Neural cell (in vitro differentiated cells): ENCODE measurements at regions not wholly inside any gene's neighbourhood (a gene's known extent, or its start where the extent isn't known, plus 50 kb on each side); places are given as distances from the start of the nearest gene placed in this dataset.

ENCODE experiments used
- H2AFZ ChIP-seq: fragments of 200-600, 300-800 bp; sonication (generic), shearing (Covaris generic); 2 replicates; pipeline ENCODE4 v1.6.0; 2014; ENCODE audit warnings: low read depth, mild to moderate bottlenecking, antibody characterized with exemption, low read length, moderate library complexity
- H3F3A ChIP-seq: fragments of 200-600 bp; shearing (Covaris generic); 2 replicates; pipeline ENCODE4 v1.6.1; 2016; ENCODE audit warnings: mild to moderate bottlenecking, moderate library complexity, mixed read lengths, antibody characterized with exemption, low read length; ENCODE audit not compliant: insufficient read depth, poor library complexity, severe bottlenecking
- H3K27ac ChIP-seq: fragments of 200-600, 300-800 bp; sonication (generic), shearing (Covaris generic); 2 replicates; pipeline ENCODE4 v1.5.1; 2014; ENCODE audit warnings: mild to moderate bottlenecking, low read length, moderate library complexity
- H3K27me3 ChIP-seq: fragments of 300-800, 200-600 bp; sonication (generic), shearing (Covaris generic); 2 replicates; pipeline ENCODE4 v1.6.0; 2014; ENCODE audit warnings: mild to moderate bottlenecking, low read depth, low read length, moderate library complexity; ENCODE audit not compliant: insufficient read depth
- H3K36me3 ChIP-seq: fragments of 300-800, 200-600 bp; sonication (generic), shearing (Covaris generic); 2 replicates; pipeline ENCODE4 v1.5.1; 2014; ENCODE audit warnings: mild to moderate bottlenecking, antibody characterized with exemption, low read length, moderate library complexity; ENCODE audit not compliant: insufficient read depth
- H3K4me2 ChIP-seq: fragments of 300-800, 200-600 bp; sonication (generic), shearing (Covaris generic); 2 replicates; pipeline ENCODE4 v1.6.0; 2014; ENCODE audit warnings: mild to moderate bottlenecking, low read length
- H3K4me3 ChIP-seq: fragments of 300-800, 200-600 bp; sonication (generic), shearing (Covaris generic); 2 replicates; pipeline ENCODE4 v1.5.1; 2014; ENCODE audit warnings: mild to moderate bottlenecking, low read length, moderate library complexity
- H3K79me2 ChIP-seq: fragments of 200-600 bp; shearing (Covaris generic); replicated peaks from 2 replicates; pipeline ENCODE4 v1.6.0; 2014; ENCODE audit warnings: mild to moderate bottlenecking, low read length, moderate library complexity; ENCODE audit not compliant: insufficient read depth
- H3K9ac ChIP-seq: fragments of 300-800, 200-600 bp; sonication (generic), shearing (Covaris generic); 2 replicates; pipeline ENCODE4 v1.6.1; 2016; ENCODE audit warnings: mild to moderate bottlenecking, low read length, mixed read lengths
- H3K9me2 ChIP-seq: fragments of 200-600 bp; shearing (Covaris generic); 2 replicates; pipeline ENCODE4 v1.6.1; 2016; ENCODE audit warnings: mild to moderate bottlenecking, low read length, mixed read lengths; ENCODE audit not compliant: insufficient read depth
- H3K9me3 ChIP-seq: fragments of 200-600, 300-800 bp; sonication (generic), shearing (Covaris generic); 2 replicates; pipeline ENCODE4 v1.6.1; 2016; ENCODE audit warnings: mild to moderate bottlenecking, mixed run types, low read length, moderate library complexity, mixed read lengths
- H4K20me1 ChIP-seq: fragments of 200-600 bp; shearing (Covaris generic); 2 replicates; pipeline ENCODE4 v1.6.1; 2016; ENCODE audit warnings: mild to moderate bottlenecking, mixed run types; ENCODE audit not compliant: insufficient read depth
- CTCF ChIP-seq: fragments of 450-650 bp; IDR thresholded peaks from 2 replicates; pipeline ENCODE4 v1.5.1; 2014; ENCODE audit warnings: antibody characterized with exemption, mild to moderate bottlenecking, moderate library complexity; ENCODE audit not compliant: poor library complexity, severe bottlenecking
- EP300 ChIP-seq: fragments of 450-650 bp; conservative IDR thresholded peaks from 2 replicates; pipeline ENCODE4 v1.6.1; 2014; ENCODE audit warnings: antibody characterized with exemption, mild to moderate bottlenecking, moderate library complexity; ENCODE audit not compliant: poor library complexity, severe bottlenecking
- EZH2 ChIP-seq: fragments of 200-600, 300-800 bp; shearing (Covaris generic), sonication (generic); IDR thresholded peaks from 2 replicates; pipeline ENCODE4 v1.6.1; 2014; ENCODE audit warnings: antibody characterized with exemption, low read length, borderline replicate concordance, mild to moderate bottlenecking; ENCODE audit not compliant: insufficient read depth, poor library complexity, severe bottlenecking
- MXI1 ChIP-seq: fragments of 450-650 bp; conservative IDR thresholded peaks from 2 replicates; pipeline ENCODE4 v1.6.1; 2014; ENCODE audit warnings: antibody characterized with exemption, mild to moderate bottlenecking; ENCODE audit not compliant: poor library complexity, severe bottlenecking
- POLR2AphosphoS5 ChIP-seq: IDR thresholded peaks from 2 replicates; pipeline ENCODE4 v1.6.1; 2012
- RAD21 ChIP-seq: fragments of 450-650 bp; conservative IDR thresholded peaks from 2 replicates; pipeline ENCODE4 v1.6.1; 2014; ENCODE audit warnings: antibody characterized with exemption, mild to moderate bottlenecking, moderate library complexity
- REST ChIP-seq: IDR thresholded peaks from 2 replicates; pipeline ENCODE4 v1.6.1; 2012; ENCODE audit warnings: borderline replicate concordance
- SMC3 ChIP-seq: fragments of 450-650 bp; conservative IDR thresholded peaks from 2 replicates; pipeline ENCODE4 v1.6.1; 2014; ENCODE audit warnings: antibody characterized with exemption, mild to moderate bottlenecking, moderate library complexity; ENCODE audit not compliant: poor library complexity
- TAF1 ChIP-seq: IDR thresholded peaks from 2 replicates; pipeline ENCODE4 v1.6.1; 2012; ENCODE audit warnings: low read depth

DNA sequence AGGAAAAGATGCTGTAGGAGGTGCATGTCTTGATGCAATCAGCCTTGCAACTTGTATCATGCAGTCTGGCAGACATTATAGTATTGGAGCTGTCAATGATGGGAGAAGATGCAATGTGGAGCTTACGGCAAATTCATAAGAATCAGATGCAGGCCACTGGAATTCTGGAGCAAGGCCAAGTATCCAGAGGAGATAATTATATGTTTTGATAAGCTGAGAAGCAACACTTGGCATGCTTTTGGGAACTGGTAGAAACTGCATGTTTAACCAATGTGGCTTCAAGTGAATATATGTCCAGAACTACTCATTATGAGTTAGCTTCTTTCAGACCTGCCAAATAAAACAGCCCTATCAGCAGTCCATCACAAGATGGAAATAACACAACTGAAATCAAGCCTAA is 249.1 kb upstream of the PPFIA2 start:
- Histone ChIP-seq H3K27ac (no peak overlapping the region), H4K20me1 (no peaks in the 10 kb centered on the region), H3F3A (no peaks in the 10 kb centered on the region), H3K4me3 (no peak overlapping the region), H3K9ac (no peak overlapping the region), H3K4me2 (no peak overlapping the region), H3K9me3 (no peaks in the 10 kb centered on the region), H3K36me3 (no peaks in the 10 kb centered on the region), H3K27me3 (no peaks in the 10 kb centered on the region), H3K79me2 (no peaks in the 10 kb centered on the region), H2AFZ (no peak overlapping the region), H3K9me2 (no peaks in the 10 kb centered on the region)
- TF ChIP-seq EP300 (no peak), REST (no peak), POLR2AphosphoS5 (no peak), RAD21 (no peak), TAF1 (no peak), EZH2 (no peak), CTCF (no peak), SMC3 (no peak), MXI1 (no peak)

DNA sequence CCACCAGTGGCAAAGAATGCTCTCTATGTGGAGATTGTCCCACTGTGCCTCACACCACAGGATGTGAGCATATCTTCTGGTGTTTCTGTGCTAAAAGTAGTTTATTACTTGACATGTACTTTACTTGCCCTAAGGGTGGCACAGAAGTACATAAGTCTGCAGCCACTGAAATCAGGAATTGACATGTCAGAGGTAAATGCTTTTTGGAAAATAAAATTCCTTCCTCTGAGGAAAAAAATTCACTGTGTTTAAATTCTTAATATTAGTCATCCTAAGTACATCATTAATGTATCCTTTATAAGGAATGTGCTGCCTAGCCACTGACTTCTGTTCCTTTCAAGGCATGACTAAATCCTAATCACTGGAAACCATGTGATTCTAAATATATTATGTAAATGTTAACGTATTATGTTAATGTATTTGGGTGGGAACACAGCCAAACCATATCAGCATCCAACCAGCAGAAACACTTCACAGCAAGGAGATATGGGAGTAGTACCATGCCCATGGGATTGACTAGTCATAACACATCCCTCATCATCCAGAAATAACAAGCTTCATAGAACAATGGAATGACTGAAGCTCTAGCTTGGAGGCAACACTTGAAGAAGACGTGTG is 239.7 kb upstream of the PPFIA2 start:
- H3K4me2 ChIP-seq = no peak overlapping the region
- no peaks in the 10 kb centered on the region for H4K20me1 ChIP-seq
- H3K36me3 ChIP-seq = no peaks in the 10 kb centered on the region
- no peak overlapping the region for H2AFZ ChIP-seq
- H3K27ac ChIP-seq = no peak overlapping the region
- H3K27me3 ChIP-seq = no peaks in the 10 kb centered on the region
- TF ChIP-seq SMC3 (no peak), POLR2AphosphoS5 (peak; percentile 68), TAF1 (no peak), EP300 (peak; percentile 21), RAD21 (no peak), EZH2 (no peak)
- no peaks in the 10 kb centered on the region for H3K9me2 ChIP-seq
- no peaks in the 10 kb centered on the region for H3K79me2 ChIP-seq
- no peaks in the 10 kb centered on the region for H3F3A ChIP-seq
- no peak overlapping the region for H3K9ac ChIP-seq
- H3K4me3 ChIP-seq = no peak overlapping the region
- no peaks in the 10 kb centered on the region for H3K9me3 ChIP-seq
